NB4 (cell line): ENCODE measurements at regions not wholly inside any gene's neighbourhood (a gene's known extent, or its start where the extent isn't known, plus 50 kb on each side); places are given as distances from the start of the nearest gene placed in this dataset.

Experiments
- CTCF ChIP-seq: IDR thresholded peaks from one replicate; pipeline ENCODE4 v1.5.1; 2012; ENCODE audit warnings: low read depth, low read length
- MAX ChIP-seq: IDR thresholded peaks from 2 replicates; pipeline ENCODE4 v1.6.1; 2011; ENCODE audit warnings: low read depth, low read length
- MYC ChIP-seq: IDR thresholded peaks from 2 replicates; pipeline ENCODE4 v1.6.1; 2011; ENCODE audit warnings: low read depth, low read length
- POLR2A ChIP-seq: IDR thresholded peaks from 2 replicates; pipeline ENCODE4 v1.6.1; 2011; ENCODE audit warnings: mild to moderate bottlenecking; ENCODE audit not compliant: insufficient read length; ENCODE audit errors: extremely low read depth

- no peak for TF ChIP-seq CTCF
- TF ChIP-seq POLR2A = no peak
- no peak for TF ChIP-seq MYC
- no peak for TF ChIP-seq MAX
Measured at GRCh38 chr4:22003878-22004277, 55.3 kb upstream of the KCNIP4 start.
